Endothelial cell of umbilical vein (primary cell): ENCODE measurements at regions not wholly inside any gene's neighbourhood (a gene's known extent, or its start where the extent isn't known, plus 50 kb on each side); places are given as distances from the start of the nearest gene placed in this dataset.

Source experiments
- BruUV-seq: library from RNA; stranded (reverse); fragments of 400-500 nt; replicated peaks from 2 replicates; lab custom pipeline; 2021; lab: Mats Ljungman, UMichigan
- CTCF ChIA-PET: fragments of 300-600, 350-600 bp; sonication (Branson Sonifier 250); formaldehyde crosslinking; loops from one replicate; lab custom pipeline; 2021; ENCODE audit warnings: antibody characterized with exemption, inconsistent platforms; lab: Charles Lee
- POLR2A ChIA-PET: fragments of 300-600, 350-600 bp; sonication (Branson Sonifier 250); formaldehyde crosslinking; loops from one replicate; lab custom pipeline; 2021; ENCODE audit warnings: antibody characterized with exemption, inconsistent platforms; lab: Charles Lee
- DNase-seq: peaks from one replicate; pipeline ENCODE4 v3.0.0-alpha.2; 2011; ENCODE audit warnings: low read depth, low spot score
- FAIRE-seq: peaks from 2 replicates; lab custom pipeline; 2011; peaks lifted over from hg19 to GRCh38; lab: Jason Lieb, UNC
- H2AFZ ChIP-seq: 2 replicates; pipeline ENCODE4 v1.6.0; 2012; ENCODE audit warnings: low read depth, low read length, control low read depth, inconsistent platforms
- H3K27ac ChIP-seq: 2 replicates; pipeline ENCODE4 v1.5.1; 2011; ENCODE audit warnings: low read depth, mild to moderate bottlenecking, control low read depth, low read length, moderate library complexity; ENCODE audit not compliant: insufficient read depth
- H3K27me3 ChIP-seq, 2 experiments: 2 replicates each; pipeline versions ENCODE4 v1.6.0 to v1.6.1; 2011; ENCODE audit warnings: low read length in 2 of 2, mixed read lengths in 1 of 2; ENCODE audit not compliant: control insufficient read depth in 2 of 2, insufficient read depth in 2 of 2
- H3K36me3 ChIP-seq, 2 experiments: 2 replicates in 1 of 2; 3 replicates in 1 of 2; pipeline ENCODE4 v1.5.1; 2011; ENCODE audit warnings: low read length in 2 of 2, mild to moderate bottlenecking in 1 of 2, moderate library complexity in 1 of 2; ENCODE audit not compliant: control insufficient read depth in 2 of 2, insufficient read depth in 2 of 2; ENCODE audit errors: extremely low read depth in 1 of 2
- H3K4me1 ChIP-seq: 3 replicates; pipeline ENCODE4 v1.5.1; 2011; ENCODE audit warnings: mild to moderate bottlenecking, low read length; ENCODE audit not compliant: control insufficient read depth, insufficient read depth; ENCODE audit errors: extremely low read depth
- H3K4me2 ChIP-seq: 2 replicates; pipeline ENCODE4 v1.6.1; 2011; ENCODE audit warnings: low read length, control low read depth, mixed read lengths; ENCODE audit not compliant: insufficient read depth
- H3K4me3 ChIP-seq, 3 experiments: fragments of 200-600 bp in 1 of 3; sonication (generic), shearing (Covaris generic) in 1 of 3; replicated peaks in 1 of 3; 2 replicates each; pipeline ENCODE4 v1.5.1; 2011 to 2016; ENCODE audit warnings: control low read depth in 3 of 3, low read length in 3 of 3, mild to moderate bottlenecking in 2 of 3, inconsistent platforms in 1 of 3, low read depth in 1 of 3, moderate library complexity in 1 of 3; ENCODE audit not compliant: insufficient read depth in 1 of 3
- H3K79me2 ChIP-seq: 2 replicates; pipeline ENCODE4 v1.6.0; 2012; ENCODE audit warnings: low read length, inconsistent platforms; ENCODE audit not compliant: control insufficient read depth, insufficient read depth
- H3K9ac ChIP-seq: replicated peaks from 2 replicates; pipeline ENCODE3; 2011; ENCODE audit warnings: low read length, control low read depth; ENCODE audit not compliant: insufficient read depth; ENCODE audit errors: extremely low read depth
- H3K9me1 ChIP-seq: replicated peaks from 3 replicates; pipeline ENCODE4 v1.6.0; 2011; ENCODE audit warnings: mild to moderate bottlenecking, low read length; ENCODE audit not compliant: control insufficient read depth, insufficient read depth; ENCODE audit errors: extremely low read depth
- H3K9me3 ChIP-seq: replicated peaks from 2 replicates; pipeline ENCODE4 v1.5.1; 2012; ENCODE audit warnings: low read length, inconsistent platforms; ENCODE audit not compliant: control insufficient read depth, insufficient read depth
- H4K20me1 ChIP-seq: replicated peaks from 2 replicates; pipeline ENCODE3; 2011; ENCODE audit warnings: mild to moderate bottlenecking, low read length; ENCODE audit not compliant: control insufficient read depth, insufficient read depth; ENCODE audit errors: extremely low read depth
- EZH2 ChIP-seq: IDR thresholded peaks from 2 replicates; pipeline ENCODE4 v1.6.1; 2012; ENCODE audit warnings: borderline replicate concordance, low read depth, mild to moderate bottlenecking, moderate library complexity, low read length, inconsistent platforms; ENCODE audit not compliant: severe bottlenecking
- FOS ChIP-seq: IDR thresholded peaks from 2 replicates; pipeline ENCODE4 v1.6.1; 2011; ENCODE audit warnings: mild to moderate bottlenecking, low read length, moderate library complexity, borderline replicate concordance; ENCODE audit not compliant: insufficient read depth
- GATA2 ChIP-seq: IDR thresholded peaks from 2 replicates; pipeline ENCODE4 v1.7.0; 2011; ENCODE audit warnings: low read depth, mild to moderate bottlenecking, moderate library complexity, mixed read lengths, low read length; ENCODE audit not compliant: insufficient read length, insufficient read depth
- JUN ChIP-seq: IDR thresholded peaks from 2 replicates; pipeline ENCODE4 v1.6.1; 2011; ENCODE audit warnings: borderline replicate concordance, low read depth; ENCODE audit not compliant: insufficient read length, insufficient read depth
- MYC ChIP-seq: IDR thresholded peaks from one replicate; pipeline ENCODE4 v1.6.1; 2011; ENCODE audit warnings: mild to moderate bottlenecking, low read depth, low read length
- POLR2A ChIP-seq: IDR thresholded peaks from 2 replicates; pipeline ENCODE4 v1.6.1; 2012; ENCODE audit warnings: low read depth, mild to moderate bottlenecking, control low read depth, low read length
- POLR2AphosphoS5 ChIP-seq: IDR thresholded peaks from 2 replicates; pipeline ENCODE4 v1.6.1; 2012; ENCODE audit warnings: low read depth, mild to moderate bottlenecking, control low read depth, low read length, moderate library complexity; ENCODE audit not compliant: insufficient read depth
- dilution Hi-C: fragments of 300-500 bp; cut with MboI; formaldehyde crosslinking; loops from one replicate; pipeline ENCODE4 v1.15.0; 2019; ENCODE audit warnings: low sequenced_read_pairs; ENCODE audit not compliant: extremely low pct_ligation_motif_present
- intact Hi-C: fragments of 100-400 bp; cut with micrococcal nuclease; formaldehyde crosslinking; loops from one replicate; pipeline ENCODE4 v1.10.0; 2022
- TF ChIP-seq, protein P1 (sequence below): IDR thresholded peaks from 2 replicates; pipeline ENCODE4 v1.6.1; 2011; ENCODE audit not compliant: insufficient read depth, insufficient read length
- TF ChIP-seq, protein P2 (sequence below), 2 donors: IDR thresholded peaks; 1 replicate in 1 of 2; 2 replicates in 1 of 2; pipeline ENCODE4 v1.5.1; 2011; ENCODE audit warnings: low read length in 2 of 2, mild to moderate bottlenecking in 2 of 2, moderate library complexity in 2 of 2, control low read depth in 1 of 2, inconsistent platforms in 1 of 2, low read depth in 1 of 2; ENCODE audit not compliant: insufficient read depth in 1 of 2; ENCODE audit errors: extremely low read depth in 1 of 2

DNA sequence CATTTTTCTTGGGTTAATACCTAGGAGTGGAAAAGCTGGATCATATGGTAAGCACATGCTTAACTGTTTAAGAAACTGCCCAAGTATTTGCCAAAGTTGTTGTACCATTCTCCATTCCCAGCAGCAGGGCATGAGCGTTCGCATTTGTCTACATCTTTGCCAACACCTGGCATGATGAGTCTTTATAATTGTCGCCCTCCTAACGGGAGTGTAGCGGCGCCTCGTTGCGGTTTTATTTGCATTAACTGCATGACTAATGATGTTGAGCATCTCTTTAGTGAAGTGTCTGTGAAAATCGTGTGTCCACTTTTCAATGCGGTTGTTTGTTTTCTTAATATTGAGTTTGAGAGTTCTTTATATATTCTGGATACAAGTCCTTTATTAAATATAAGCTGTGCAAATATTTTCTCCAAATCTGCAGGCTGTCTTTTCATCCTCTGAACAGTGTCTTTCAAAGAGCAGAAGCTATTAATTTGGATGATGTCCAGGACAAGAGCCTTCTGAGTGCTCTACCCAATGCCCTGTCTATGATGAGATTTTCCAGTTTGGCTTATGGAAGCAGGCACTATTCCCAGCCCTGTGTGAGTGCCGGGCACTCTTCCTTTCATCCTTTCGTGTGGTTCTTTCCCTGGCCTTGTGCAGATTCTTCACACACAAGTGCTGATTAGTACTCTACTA is 202.0 kb downstream of the FOXO1 start:
- Histone ChIP-seq H4K20me1 (no peaks in the 10 kb centered on the region), H3K9ac (no peak overlapping the region), H3K27ac (no peak overlapping the region), H3K4me2 (no peak overlapping the region), H3K36me3 (no peaks in the 10 kb centered on the region), H3K27me3 (no peaks in the 10 kb centered on the region), H3K4me3 (no peak overlapping the region), H3K9me1 (no peaks in the 10 kb centered on the region), H3K9me3 (no peaks in the 10 kb centered on the region), H2AFZ (no peak overlapping the region), H3K79me2 (no peaks in the 10 kb centered on the region), H3K4me1 (no peaks in the 10 kb centered on the region)
- ChIA-PET POLR2A (no interaction called here), CTCF (interaction anchor here (1.3 kb wide), 1 partner anchor 11 kb away, joined by 3 read pairs; no protein-coding TSS in a partner anchor)
- intact Hi-C loops (no loop called here), dilution Hi-C loops (no loop called here)
- no TSS peak for BruUV-seq
- DNase-seq = no peak
- TF ChIP-seq FOS = no peak
- TF ChIP-seq, protein P1, sequence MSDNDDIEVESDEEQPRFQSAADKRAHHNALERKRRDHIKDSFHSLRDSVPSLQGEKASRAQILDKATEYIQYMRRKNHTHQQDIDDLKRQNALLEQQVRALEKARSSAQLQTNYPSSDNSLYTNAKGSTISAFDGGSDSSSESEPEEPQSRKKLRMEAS = no peak
- TF ChIP-seq JUN = no peak
- TF ChIP-seq, protein P2, sequence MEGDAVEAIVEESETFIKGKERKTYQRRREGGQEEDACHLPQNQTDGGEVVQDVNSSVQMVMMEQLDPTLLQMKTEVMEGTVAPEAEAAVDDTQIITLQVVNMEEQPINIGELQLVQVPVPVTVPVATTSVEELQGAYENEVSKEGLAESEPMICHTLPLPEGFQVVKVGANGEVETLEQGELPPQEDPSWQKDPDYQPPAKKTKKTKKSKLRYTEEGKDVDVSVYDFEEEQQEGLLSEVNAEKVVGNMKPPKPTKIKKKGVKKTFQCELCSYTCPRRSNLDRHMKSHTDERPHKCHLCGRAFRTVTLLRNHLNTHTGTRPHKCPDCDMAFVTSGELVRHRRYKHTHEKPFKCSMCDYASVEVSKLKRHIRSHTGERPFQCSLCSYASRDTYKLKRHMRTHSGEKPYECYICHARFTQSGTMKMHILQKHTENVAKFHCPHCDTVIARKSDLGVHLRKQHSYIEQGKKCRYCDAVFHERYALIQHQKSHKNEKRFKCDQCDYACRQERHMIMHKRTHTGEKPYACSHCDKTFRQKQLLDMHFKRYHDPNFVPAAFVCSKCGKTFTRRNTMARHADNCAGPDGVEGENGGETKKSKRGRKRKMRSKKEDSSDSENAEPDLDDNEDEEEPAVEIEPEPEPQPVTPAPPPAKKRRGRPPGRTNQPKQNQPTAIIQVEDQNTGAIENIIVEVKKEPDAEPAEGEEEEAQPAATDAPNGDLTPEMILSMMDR (IDR thresholded peaks at IDR 0.05; ENCODE audit: extremely low read depth in 1 of 2, insufficient read depth in 1 of 2, low read depth in 1 of 2, low read length in 2 of 2) = no peak
- FAIRE-seq = no peak

DNA sequence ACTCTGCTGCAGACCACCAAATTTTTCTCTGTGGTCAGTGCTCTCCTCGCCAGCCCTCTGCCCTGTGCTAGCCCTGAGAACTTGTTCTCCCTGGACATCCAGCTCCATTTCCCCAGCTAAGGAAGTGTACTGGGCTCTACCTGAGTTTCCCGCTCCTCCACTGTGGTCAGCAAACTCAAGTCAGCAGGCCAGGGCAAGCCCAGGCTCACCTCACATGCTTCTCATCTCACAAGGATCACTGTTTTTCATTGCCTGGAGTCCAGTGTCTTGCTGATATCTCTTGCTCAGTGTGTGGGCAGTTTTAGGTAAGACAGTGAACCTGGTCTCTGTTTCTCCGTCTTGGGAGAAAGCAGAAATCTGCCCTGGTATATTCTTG is 201.4 kb downstream of the FOXO1 start:
- H3K9ac ChIP-seq = no peak overlapping the region
- FAIRE-seq (no peak), DNase-seq (no peak)
- CTCF ChIA-PET = no interaction called here
- no peaks in the 10 kb centered on the region for H3K9me3 ChIP-seq
- intact Hi-C loops = no loop called here
- dilution Hi-C loops = no loop called here
- H3K27ac ChIP-seq = no peak overlapping the region
- no peak overlapping the region for H3K4me2 ChIP-seq
- no peaks in the 10 kb centered on the region for H3K27me3 ChIP-seq
- H3K4me3 ChIP-seq = no peak overlapping the region
- POLR2A ChIA-PET = no interaction called here
- no peak overlapping the region for H2AFZ ChIP-seq
- no peaks in the 10 kb centered on the region for H3K36me3 ChIP-seq
- H4K20me1 ChIP-seq = no peaks in the 10 kb centered on the region
- H3K4me1 ChIP-seq = no peaks in the 10 kb centered on the region
- no peaks in the 10 kb centered on the region for H3K9me1 ChIP-seq
- TF ChIP-seq MYC (no peak), JUN (no peak), POLR2AphosphoS5 (no peak), POLR2A (no peak), EZH2 (no peak), FOS (no peak), GATA2 (no peak)
- TF ChIP-seq, protein P2 (IDR thresholded peaks at IDR 0.05; ENCODE audit: extremely low read depth in 1 of 2, insufficient read depth in 1 of 2, low read depth in 1 of 2, low read length in 2 of 2) = no peak
- TF ChIP-seq, protein P1 = no peak
- BruUV-seq = no TSS peak
- H3K79me2 ChIP-seq = no peaks in the 10 kb centered on the region
